K562 (cell line): ENCODE measurements at regions not wholly inside any gene's neighbourhood (a gene's known extent, or its start where the extent isn't known, plus 50 kb on each side); places are given as distances from the start of the nearest gene placed in this dataset.

Experiments
- ATAC-seq: fragments of 200-7000 bp; cut with Tn5 transposase; 3 replicates; pipeline ENCODE4 v1.9.1; 2020; ENCODE audit warnings: moderate library complexity
- BruUV-seq: library from RNA; stranded (reverse); fragments of 400-500 nt; replicated peaks from 2 replicates; lab custom pipeline; 2021; lab: Mats Ljungman, UMichigan
- CTCF ChIA-PET: fragments of 300-600 bp; formaldehyde crosslinking; extraction: SDS; loops from one replicate; lab custom pipeline; 2021; ENCODE audit warnings: low intra/inter-chr PET ratio; lab: Yijun Ruan, JAX
- POLR2A ChIA-PET: fragments of 300-600, 350-650 bp; sonication (Branson Sonifier 250); formaldehyde crosslinking; extraction: SDS; loops from one replicate; lab custom pipeline; 2021; ENCODE audit warnings: antibody characterized with exemption, inconsistent platforms; lab: Yijun Ruan, JAX
- DNase-seq, 4 experiments: peaks; one replicate each; pipeline versions ENCODE4 v3.0.0 to v3.0.0-alpha.2; 2011 to 2018; ENCODE audit warnings: low spot score in 3 of 4, mixed read lengths in 3 of 4; ENCODE audit errors: extremely low read depth in 1 of 4
- FAIRE-seq: peaks from 2 replicates; lab custom pipeline; 2011; peaks lifted over from hg19 to GRCh38; lab: Jason Lieb, UNC
- H2AFZ ChIP-seq: 2 replicates; pipeline ENCODE4 v1.6.0; 2011; ENCODE audit warnings: low read depth, low read length, control low read depth, inconsistent platforms
- H3K27ac ChIP-seq: fragments of 200-600 bp; 3 replicates; pipeline ENCODE4 v1.8.0; 2011; ENCODE audit warnings: low read depth, mild to moderate bottlenecking, control low read depth, inconsistent platforms, low read length, moderate library complexity, mixed read lengths; ENCODE audit errors: extremely low read depth
- H3K27me3 ChIP-seq, 2 experiments: fragments of 300-600 bp in 1 of 2; 2 replicates in 1 of 2; 3 replicates in 1 of 2; pipeline versions ENCODE4 v1.6.0 to v1.8.0; 2011; ENCODE audit warnings: inconsistent platforms in 2 of 2, low read length in 2 of 2, mild to moderate bottlenecking in 1 of 2, mixed read lengths in 1 of 2, moderate library complexity in 1 of 2; ENCODE audit not compliant: control insufficient read depth in 2 of 2, insufficient read depth in 2 of 2
- H3K36me3 ChIP-seq: fragments of 300-600 bp; 3 replicates; pipeline ENCODE4 v1.8.0; 2011; ENCODE audit warnings: mild to moderate bottlenecking, low read length, inconsistent platforms; ENCODE audit not compliant: control insufficient read depth, insufficient read depth
- H3K4me1 ChIP-seq, 2 experiments: fragments of 200-600 bp in 1 of 2; replicated peaks in 1 of 2; 2 replicates in 1 of 2; 3 replicates in 1 of 2; pipeline versions ENCODE4 v1.5.1 to v1.8.0; 2011; ENCODE audit warnings: inconsistent platforms in 2 of 2, low read length in 2 of 2, mild to moderate bottlenecking in 1 of 2, mixed read lengths in 1 of 2, moderate library complexity in 1 of 2; ENCODE audit not compliant: control insufficient read depth in 2 of 2, insufficient read depth in 2 of 2
- H3K4me2 ChIP-seq: 2 replicates; pipeline ENCODE4 v1.6.1; 2011; ENCODE audit warnings: low read length, control low read depth, inconsistent platforms, mixed read lengths; ENCODE audit not compliant: insufficient read depth
- H3K4me3 ChIP-seq: fragments of 200-600 bp; sonication (generic), shearing (Covaris generic); 2 replicates; pipeline ENCODE4 v1.5.1; 2016; ENCODE audit warnings: control low read depth, inconsistent platforms
- H3K79me2 ChIP-seq: fragments of 200-600 bp; 3 replicates; pipeline ENCODE4 v1.8.0; 2011; ENCODE audit warnings: low read length, inconsistent platforms; ENCODE audit not compliant: control insufficient read depth, insufficient read depth
- H3K9ac ChIP-seq, 2 experiments: 2 replicates each; pipeline versions ENCODE4 v1.6.0 to v1.6.1; 2011; ENCODE audit warnings: low read depth in 2 of 2, low read length in 2 of 2, control low read depth in 1 of 2, inconsistent platforms in 1 of 2, mild to moderate bottlenecking in 1 of 2, mixed read lengths in 1 of 2; ENCODE audit not compliant: insufficient read depth in 1 of 2
- H3K9me1 ChIP-seq: one replicate; pipeline ENCODE4 v1.6.0; 2011; ENCODE audit warnings: inconsistent platforms, mild to moderate bottlenecking, low read length, moderate library complexity; ENCODE audit not compliant: control insufficient read depth, insufficient read depth
- H3K9me3 ChIP-seq: replicated peaks from 2 replicates; pipeline ENCODE4 v1.5.1; 2011; ENCODE audit warnings: low read depth, low read length, inconsistent platforms; ENCODE audit not compliant: control insufficient read depth, insufficient read depth
- H4K20me1 ChIP-seq: replicated peaks from 2 replicates; pipeline ENCODE4 v1.6.1; 2011; ENCODE audit warnings: low read length, inconsistent platforms, mixed read lengths; ENCODE audit not compliant: control insufficient read depth, insufficient read depth
- EP400 ChIP-seq: fragments of 450-650 bp; IDR thresholded peaks from 2 replicates; pipeline ENCODE4 v1.6.1; 2017; ENCODE audit warnings: antibody characterized with exemption, mild to moderate bottlenecking, moderate library complexity
- FOXM1 ChIP-seq, 2 experiments: fragments of 450-650 bp in 1 of 2; sonication (generic) in 1 of 2; formaldehyde crosslinking in 1 of 2; IDR thresholded peaks; 2 replicates each; pipeline versions ENCODE4 v1.6.1 to v1.9.0; 2017 to 2022; ENCODE audit warnings: low read depth in 2 of 2, mild to moderate bottlenecking in 2 of 2, missing genetic modification reagents in 1 of 2, moderate library complexity in 1 of 2
- MCM3 ChIP-seq: fragments of 450-650 bp; IDR thresholded peaks from 2 replicates; pipeline ENCODE4 v1.6.1; 2016
- POLR2B ChIP-seq: fragments of 450-650 bp; IDR thresholded peaks from 2 replicates; pipeline ENCODE4 v1.6.1; 2018; ENCODE audit warnings: low read depth; ENCODE audit not compliant: partially characterized antibody
- REST ChIP-seq, 2 experiments: fragments of 450-650 bp; formaldehyde crosslinking in 1 of 2; IDR thresholded peaks; 2 replicates each; pipeline versions ENCODE4 v1.4.0 to v1.6.1; 2014 to 2020; ENCODE audit warnings: mild to moderate bottlenecking in 2 of 2, borderline replicate concordance in 1 of 2, low read depth in 1 of 2
- SMAD2 ChIP-seq: fragments of 150-350 bp; IDR thresholded peaks from 2 replicates; pipeline ENCODE4 v1.6.1; 2014; ENCODE audit warnings: low read depth, mild to moderate bottlenecking, low read length
- SNIP1 ChIP-seq: fragments of 450-650 bp; IDR thresholded peaks from 2 replicates; pipeline ENCODE4 v1.7.1; 2017; ENCODE audit warnings: low read depth, mild to moderate bottlenecking
- YY1 ChIP-seq, 3 experiments: IDR thresholded peaks; 2 replicates each; pipeline ENCODE4 v1.6.1; 2011; ENCODE audit warnings: low read length in 2 of 3, mild to moderate bottlenecking in 2 of 3, moderate library complexity in 2 of 3, borderline replicate concordance in 1 of 3, control low read depth in 1 of 3, low read depth in 1 of 3; ENCODE audit not compliant: insufficient read depth in 3 of 3, insufficient replicate concordance in 2 of 3, control insufficient read depth in 1 of 3, insufficient read length in 1 of 3; ENCODE audit errors: extremely low read depth in 1 of 3
- ZNF143 ChIP-seq: sonication (generic); formaldehyde crosslinking; IDR thresholded peaks from 2 replicates; pipeline ENCODE4 v1.9.0; 2022; ENCODE audit warnings: mild to moderate bottlenecking, missing genetic modification reagents
- ZNF583 ChIP-seq: fragments of 250-450 bp; sonication (Bioruptor Pico); IDR thresholded peaks from 2 replicates; pipeline ENCODE4 v1.4.0; 2020
- WGBS: fragments of 100-300 bp; shearing (Covaris generic); methylation state at CpG from one replicate; pipeline ENCODE4 v1.1.6; 2016; ENCODE audit warnings: low coverage, mixed read lengths; ENCODE audit not compliant: insufficient coverage; ENCODE audit errors: missing lambda C conversion rate; 5-methylcytosine and 5-hydroxymethylcytosine counted together
- in situ Hi-C: fragments of 300-500 bp; cut with MboI; formaldehyde crosslinking; loops from 4 replicates; pipeline ENCODE4 v1.15.0; 2018; ENCODE audit warnings: inconsistent platforms, mixed read lengths
- intact Hi-C: fragments of 100-400 bp; cut with micrococcal nuclease; formaldehyde crosslinking; loops from 2 replicates; pipeline ENCODE4 v1.14.2; 2022
- TF ChIP-seq, protein P1 (sequence below): fragments of 250-450 bp; sonication (Bioruptor Pico); IDR thresholded peaks from 2 replicates; pipeline ENCODE4 v1.4.0; 2020
- TF ChIP-seq, protein P2 (sequence below): fragments of 250-450 bp; sonication (Bioruptor Pico); IDR thresholded peaks from 2 replicates; pipeline ENCODE4 v1.4.0; 2020; ENCODE audit warnings: borderline replicate concordance

GRCh38 chr2:195212586-195212985 is 444.4 kb upstream of the SLC39A10 start:
- in situ Hi-C loops = no loop called here
- no peaks in the 10 kb centered on the region for H3K9me3 ChIP-seq
- H3K79me2 ChIP-seq = no peaks in the 10 kb centered on the region
- H4K20me1 ChIP-seq = no peaks in the 10 kb centered on the region
- no peak for DNase-seq
- no peaks in the 10 kb centered on the region for H3K9me1 ChIP-seq
- no peak overlapping the region for H3K4me2 ChIP-seq
- ATAC-seq = no peak
- CTCF ChIA-PET = no interaction called here
- H3K4me1 ChIP-seq = no peaks in the 10 kb centered on the region
- no peaks in the 10 kb centered on the region for H3K27me3 ChIP-seq
- H3K27ac ChIP-seq = no peak overlapping the region
- no TSS peak for BruUV-seq
- H3K36me3 ChIP-seq = no peaks in the 10 kb centered on the region
- 0% methylated on average over 3 of the region's 3 CpGs for WGBS
- no peak for FAIRE-seq
- H2AFZ ChIP-seq = no peak overlapping the region
- POLR2A ChIA-PET = no interaction called here
- intact Hi-C loops = no loop called here
- H3K4me3 ChIP-seq = no peak overlapping the region
- H3K9ac ChIP-seq = no peak overlapping the region
- TF ChIP-seq, protein P1, sequence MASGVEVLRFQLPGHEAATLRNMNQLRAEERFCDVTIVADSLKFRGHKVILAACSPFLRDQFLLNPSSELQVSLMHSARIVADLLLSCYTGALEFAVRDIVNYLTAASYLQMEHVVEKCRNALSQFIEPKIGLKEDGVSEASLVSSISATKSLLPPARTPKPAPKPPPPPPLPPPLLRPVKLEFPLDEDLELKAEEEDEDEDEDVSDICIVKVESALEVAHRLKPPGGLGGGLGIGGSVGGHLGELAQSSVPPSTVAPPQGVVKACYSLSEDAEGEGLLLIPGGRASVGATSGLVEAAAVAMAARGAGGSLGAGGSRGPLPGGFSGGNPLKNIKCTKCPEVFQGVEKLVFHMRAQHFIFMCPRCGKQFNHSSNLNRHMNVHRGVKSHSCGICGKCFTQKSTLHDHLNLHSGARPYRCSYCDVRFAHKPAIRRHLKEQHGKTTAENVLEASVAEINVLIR (CRISPR knock-in tag) = no peak
- no peak for TF ChIP-seq ZNF583
- no peak for TF ChIP-seq ZNF143 (CRISPR knock-in tag)
- TF ChIP-seq REST (IDR thresholded peaks at IDR 0.05; ENCODE audit: borderline replicate concordance) = no peak
- TF ChIP-seq REST (CRISPR knock-in tag; IDR thresholded peaks at IDR 0.05; ENCODE audit: low read depth) = no peak
- TF ChIP-seq YY1 (IDR thresholded peaks at IDR 0.05; ENCODE audit: borderline replicate concordance in 1 of 3, control insufficient read depth in 1 of 3, extremely low read depth in 1 of 3, insufficient read depth in 3 of 3, insufficient read length in 1 of 3, insufficient replicate concordance in 2 of 3, low read depth in 1 of 3, low read length in 2 of 3) = no peak
- TF ChIP-seq MCM3 = no peak
- TF ChIP-seq, protein P2, sequence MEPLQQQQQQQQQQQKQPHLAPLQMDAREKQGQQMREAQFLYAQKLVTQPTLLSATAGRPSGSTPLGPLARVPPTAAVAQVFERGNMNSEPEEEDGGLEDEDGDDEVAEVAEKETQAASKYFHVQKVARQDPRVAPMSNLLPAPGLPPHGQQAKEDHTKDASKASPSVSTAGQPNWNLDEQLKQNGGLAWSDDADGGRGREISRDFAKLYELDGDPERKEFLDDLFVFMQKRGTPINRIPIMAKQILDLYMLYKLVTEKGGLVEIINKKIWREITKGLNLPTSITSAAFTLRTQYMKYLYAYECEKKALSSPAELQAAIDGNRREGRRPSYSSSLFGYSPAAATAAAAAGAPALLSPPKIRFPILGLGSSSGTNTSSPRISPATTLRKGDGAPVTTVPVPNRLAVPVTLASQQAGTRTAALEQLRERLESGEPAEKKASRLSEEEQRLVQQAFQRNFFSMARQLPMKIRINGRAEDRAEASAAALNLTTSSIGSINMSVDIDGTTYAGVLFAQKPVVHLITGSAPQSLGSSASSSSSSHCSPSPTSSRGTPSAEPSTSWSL = no peak
- TF ChIP-seq FOXM1 (IDR thresholded peaks at IDR 0.05; ENCODE audit: low read depth) = no peak
- no peak for TF ChIP-seq FOXM1 (CRISPR knock-in tag; IDR thresholded peaks at IDR 0.05; ENCODE audit: low read depth)
- no peak for TF ChIP-seq EP400
- no peak for TF ChIP-seq SNIP1
- TF ChIP-seq SMAD2 = no peak
- TF ChIP-seq POLR2B = no peak
